ENCODE measurements at regions not wholly inside any gene's neighbourhood (a gene's known extent, or its start where the extent isn't known, plus 50 kb on each side); places are given as distances from the start of the nearest gene placed in this dataset.

- no peaks in the 10 kb centered on the region for H3K4me1 ChIP-seq (ENCODE audit: control insufficient read depth, insufficient read depth, low read depth, low read length)
- H3K4ac ChIP-seq (ENCODE audit: low read depth in 1 of 2, low read length in 2 of 2): no peak overlapping the region
- H3K9ac ChIP-seq (ENCODE audit: low read length): no peak overlapping the region
- no peak overlapping the region for H3K4me2 ChIP-seq (ENCODE audit: low read length, poor library complexity, severe bottlenecking)
- H3K4me3 ChIP-seq (ENCODE audit: insufficient read depth in 1 of 2, low read depth in 1 of 2, low read length in 2 of 2): no peak overlapping the region
- no peaks in the 10 kb centered on the region for H3K36me3 ChIP-seq (ENCODE audit: control insufficient read depth in 1 of 2, insufficient read depth in 2 of 2, low read depth in 1 of 2, low read length in 2 of 2)
- no peak overlapping the region for H2AFZ ChIP-seq (ENCODE audit: low read depth, low read length)
- H3K79me1 ChIP-seq (replicated peaks; ENCODE audit: low read length, poor library complexity, severe bottlenecking): no peaks in the 10 kb centered on the region
- H3K9me3 ChIP-seq (ENCODE audit: control insufficient read depth, low read length): no peaks in the 10 kb centered on the region
- WGBS: 81% methylated on average over 2 of the region's 6 CpGs
- H2BK5ac ChIP-seq (ENCODE audit: low read depth, low read length, poor library complexity, severe bottlenecking): no peak overlapping the region
- no peak overlapping the region for H3K27ac ChIP-seq (ENCODE audit: low read length, poor library complexity, severe bottlenecking)
- DNase-seq: no peak
- H2BK120ac ChIP-seq (ENCODE audit: low read depth, low read length): no peak overlapping the region
- no peak overlapping the region for H3K18ac ChIP-seq (ENCODE audit: low read depth in 1 of 2, low read length in 2 of 2)
- no peak overlapping the region for H3K14ac ChIP-seq (ENCODE audit: low read length in 2 of 2)
- H3K27me3 ChIP-seq (ENCODE audit: control insufficient read depth in 1 of 2, insufficient read depth in 1 of 2, low read length in 2 of 2): no peaks in the 10 kb centered on the region
- no peak overlapping the region for H4K91ac ChIP-seq (ENCODE audit: low read length)
- no peak overlapping the region for H2BK12ac ChIP-seq (ENCODE audit: low read length in 2 of 2)
- no peak overlapping the region for H4K8ac ChIP-seq (ENCODE audit: low read length)
- no peak overlapping the region for H2BK15ac ChIP-seq (ENCODE audit: low read depth, poor library complexity, severe bottlenecking)
- H2AK5ac ChIP-seq (ENCODE audit: low read length, severe bottlenecking): no peak overlapping the region
- H3K23ac ChIP-seq (ENCODE audit: low read length in 2 of 2): no peak overlapping the region
Observed at GRCh38 chr4:72786401-72786990, 217.5 kb upstream of the ADAMTS3 start.

- Histone ChIP-seq H4K8ac (ENCODE audit: low read length) (no peak overlapping the region), H3K4ac (ENCODE audit: low read depth in 1 of 2, low read length in 2 of 2) (no peak overlapping the region), H3K4me2 (ENCODE audit: low read length, poor library complexity, severe bottlenecking) (no peak overlapping the region), H2BK120ac (ENCODE audit: low read depth, low read length) (no peak overlapping the region), H3K23ac (ENCODE audit: low read length in 2 of 2) (no peak overlapping the region), H3K4me3 (ENCODE audit: insufficient read depth in 1 of 2, low read depth in 1 of 2, low read length in 2 of 2) (no peak overlapping the region), H3K79me1 (replicated peaks; ENCODE audit: low read length, poor library complexity, severe bottlenecking) (no peaks in the 10 kb centered on the region), H3K36me3 (ENCODE audit: control insufficient read depth in 1 of 2, insufficient read depth in 2 of 2, low read depth in 1 of 2, low read length in 2 of 2) (peaks cover 0 to 3% of the 10 kb centered on the region in 2 experiments), H3K14ac (ENCODE audit: low read length in 2 of 2) (no peak overlapping the region), H3K9ac (ENCODE audit: low read length) (no peak overlapping the region), H3K9me3 (ENCODE audit: control insufficient read depth, low read length) (no peaks in the 10 kb centered on the region), H2AFZ (ENCODE audit: low read depth, low read length) (no peak overlapping the region), H3K27ac (ENCODE audit: low read length, poor library complexity, severe bottlenecking) (no peak overlapping the region), H2BK15ac (ENCODE audit: low read depth, poor library complexity, severe bottlenecking) (no peak overlapping the region), H3K4me1 (ENCODE audit: control insufficient read depth, insufficient read depth, low read depth, low read length) (no peaks in the 10 kb centered on the region), H3K18ac (ENCODE audit: low read depth in 1 of 2, low read length in 2 of 2) (no peak overlapping the region), H2AK5ac (ENCODE audit: low read length, severe bottlenecking) (no peak overlapping the region), H4K91ac (ENCODE audit: low read length) (no peak overlapping the region), H3K27me3 (ENCODE audit: control insufficient read depth in 1 of 2, insufficient read depth in 1 of 2, low read length in 2 of 2) (no peaks in the 10 kb centered on the region), H2BK12ac (ENCODE audit: low read length in 2 of 2) (no peak overlapping the region), H2BK5ac (ENCODE audit: low read depth, low read length, poor library complexity, severe bottlenecking) (no peak overlapping the region)
- 84% methylated on average over 4 of the region's 4 CpGs for WGBS
- DNase-seq: peak; percentile 37
Observed at GRCh38 chr4:72779241-72779640, 210.2 kb upstream of the ADAMTS3 start.

- Histone ChIP-seq H3K27me3 (ENCODE audit: control insufficient read depth in 1 of 2, insufficient read depth in 1 of 2, low read length in 2 of 2) (no peaks in the 10 kb centered on the region), H2BK15ac (ENCODE audit: low read depth, poor library complexity, severe bottlenecking) (no peak overlapping the region), H2AFZ (ENCODE audit: low read depth, low read length) (no peak overlapping the region), H3K36me3 (ENCODE audit: control insufficient read depth in 1 of 2, insufficient read depth in 2 of 2, low read depth in 1 of 2, low read length in 2 of 2) (peaks cover 0 to 3% of the 10 kb centered on the region in 2 experiments), H3K4me3 (ENCODE audit: insufficient read depth in 1 of 2, low read depth in 1 of 2, low read length in 2 of 2) (no peak overlapping the region), H3K4ac (ENCODE audit: low read depth in 1 of 2, low read length in 2 of 2) (no peak overlapping the region), H2BK12ac (ENCODE audit: low read length in 2 of 2) (no peak overlapping the region), H3K27ac (ENCODE audit: low read length, poor library complexity, severe bottlenecking) (no peak overlapping the region), H3K14ac (ENCODE audit: low read length in 2 of 2) (no peak overlapping the region), H3K18ac (ENCODE audit: low read depth in 1 of 2, low read length in 2 of 2) (no peak overlapping the region), H3K79me1 (replicated peaks; ENCODE audit: low read length, poor library complexity, severe bottlenecking) (no peaks in the 10 kb centered on the region), H3K23ac (ENCODE audit: low read length in 2 of 2) (no peak overlapping the region), H2BK120ac (ENCODE audit: low read depth, low read length) (no peak overlapping the region), H3K4me2 (ENCODE audit: low read length, poor library complexity, severe bottlenecking) (no peak overlapping the region), H2BK5ac (ENCODE audit: low read depth, low read length, poor library complexity, severe bottlenecking) (no peak overlapping the region), H3K4me1 (ENCODE audit: control insufficient read depth, insufficient read depth, low read depth, low read length) (no peaks in the 10 kb centered on the region), H4K8ac (ENCODE audit: low read length) (no peak overlapping the region), H4K91ac (ENCODE audit: low read length) (no peak overlapping the region), H3K9ac (ENCODE audit: low read length) (no peak overlapping the region), H2AK5ac (ENCODE audit: low read length, severe bottlenecking) (no peak overlapping the region), H3K9me3 (ENCODE audit: control insufficient read depth, low read length) (no peaks in the 10 kb centered on the region)
- 88% methylated on average over 4 of the region's 6 CpGs for WGBS
- no peak for DNase-seq
Observed at GRCh38 chr4:72777436-72777835, 208.4 kb upstream of the ADAMTS3 start.

GRCh38 chr4:72770708-72771107, 201.7 kb upstream of the ADAMTS3 start:
- Histone ChIP-seq H3K4me1 (ENCODE audit: control insufficient read depth, insufficient read depth, low read depth, low read length) (peaks cover 3% of the 10 kb centered on the region), H2BK12ac (ENCODE audit: low read length in 2 of 2) (no peak overlapping the region), H4K8ac (ENCODE audit: low read length) (no peak overlapping the region), H2AFZ (ENCODE audit: low read depth, low read length) (no peak overlapping the region), H3K4me3 (ENCODE audit: insufficient read depth in 1 of 2, low read depth in 1 of 2, low read length in 2 of 2) (no peak overlapping the region), H3K4me2 (ENCODE audit: low read length, poor library complexity, severe bottlenecking) (no peak overlapping the region), H3K23ac (ENCODE audit: low read length in 2 of 2) (no peak overlapping the region), H3K18ac (ENCODE audit: low read depth in 1 of 2, low read length in 2 of 2) (no peak overlapping the region), H3K36me3 (ENCODE audit: control insufficient read depth in 1 of 2, insufficient read depth in 2 of 2, low read depth in 1 of 2, low read length in 2 of 2) (peaks cover 0 to 3% of the 10 kb centered on the region in 2 experiments), H3K4ac (ENCODE audit: low read depth in 1 of 2, low read length in 2 of 2) (no peak overlapping the region), H2AK5ac (ENCODE audit: low read length, severe bottlenecking) (no peak overlapping the region), H3K14ac (ENCODE audit: low read length in 2 of 2) (no peak overlapping the region), H4K91ac (ENCODE audit: low read length) (no peak overlapping the region), H2BK15ac (ENCODE audit: low read depth, poor library complexity, severe bottlenecking) (no peak overlapping the region), H3K9ac (ENCODE audit: low read length) (no peak overlapping the region), H2BK5ac (ENCODE audit: low read depth, low read length, poor library complexity, severe bottlenecking) (no peak overlapping the region), H3K27me3 (ENCODE audit: control insufficient read depth in 1 of 2, insufficient read depth in 1 of 2, low read length in 2 of 2) (peaks cover 0 to 3% of the 10 kb centered on the region in 2 experiments), H2BK120ac (ENCODE audit: low read depth, low read length) (no peak overlapping the region), H3K79me1 (replicated peaks; ENCODE audit: low read length, poor library complexity, severe bottlenecking) (no peaks in the 10 kb centered on the region), H3K27ac (ENCODE audit: low read length, poor library complexity, severe bottlenecking) (no peak overlapping the region), H3K9me3 (ENCODE audit: control insufficient read depth, low read length) (no peaks in the 10 kb centered on the region)
- no peak for DNase-seq

Measured in mesenchymal stem cell (in vitro differentiated cells and primary cell).